Aorta (tissue), 5 donors: ENCODE measurements at regions not wholly inside any gene's neighbourhood (a gene's known extent, or its start where the extent isn't known, plus 50 kb on each side); places are given as distances from the start of the nearest gene placed in this dataset.

Source experiments
- ATAC-seq: fragments of 200-7000 bp; cut with Tn5 transposase; one replicate; pipeline ENCODE4 v1.9.1; 2022; ENCODE audit warnings: moderate library complexity; ENCODE audit not compliant: low FRiP score
- DNase-seq, 2 donors: peaks; one replicate each; pipeline ENCODE4 v3.0.0-alpha.2; 2020
- H3K27ac ChIP-seq, 2 donors: one replicate each; pipeline ENCODE4 v1.5.1; 2013; ENCODE audit warnings: low read length in 2 of 2, mild to moderate bottlenecking in 2 of 2, moderate library complexity in 2 of 2, control low read depth in 1 of 2, inconsistent platforms in 1 of 2, low read depth in 1 of 2
- H3K27me3 ChIP-seq, 2 donors: one replicate each; pipeline ENCODE4 v1.6.1; 2013; ENCODE audit warnings: control low read depth in 1 of 2, low read length in 1 of 2, mild to moderate bottlenecking in 1 of 2, moderate library complexity in 1 of 2; ENCODE audit not compliant: insufficient read depth in 2 of 2, control insufficient read depth in 1 of 2
- H3K36me3 ChIP-seq, 2 donors: one replicate each; pipeline ENCODE4 v1.6.1; 2013; ENCODE audit warnings: control low read depth in 1 of 2, low read length in 1 of 2, mild to moderate bottlenecking in 1 of 2; ENCODE audit not compliant: insufficient read depth in 2 of 2, control insufficient read depth in 1 of 2
- H3K4me1 ChIP-seq, 2 donors: one replicate each; pipeline ENCODE4 v1.6.1; 2013; ENCODE audit warnings: low read length in 2 of 2, control low read depth in 1 of 2, mild to moderate bottlenecking in 1 of 2, moderate library complexity in 1 of 2; ENCODE audit not compliant: insufficient read depth in 2 of 2, control insufficient read depth in 1 of 2
- H3K4me3 ChIP-seq, 2 donors: one replicate each; pipeline ENCODE4 v1.5.1; 2013; ENCODE audit warnings: low read length in 2 of 2, control low read depth in 1 of 2, mild to moderate bottlenecking in 1 of 2
- H3K9me3 ChIP-seq: one replicate; pipeline ENCODE4 v1.6.1; 2013; ENCODE audit warnings: mild to moderate bottlenecking, low read length; ENCODE audit not compliant: control insufficient read depth
- WGBS, 2 donors: extraction: QIAGEN DNeasy Blood & Tissue Kit; methylation state at CpG; one replicate each; pipeline ENCODE4 v1.1.7; 2013; 5-methylcytosine and 5-hydroxymethylcytosine counted together
- intact Hi-C, 2 donors: fragments of 100-400 bp; cut with DNase I; formaldehyde crosslinking; loops; one replicate each; pipeline versions ENCODE4 v1.14.2 to v1.15.0; 2022
- donor health status: healthy with polysubstance abuse.
- donor health status: Bipolar disorder and iron deficiency.
- donor health status: DM: no; HTN: no; CAD: no.
- donor health status: DM: no; HTN: no; CAD: no.
- donor health status: DM: yes; HTN: yes; CAD: no.

DNA sequence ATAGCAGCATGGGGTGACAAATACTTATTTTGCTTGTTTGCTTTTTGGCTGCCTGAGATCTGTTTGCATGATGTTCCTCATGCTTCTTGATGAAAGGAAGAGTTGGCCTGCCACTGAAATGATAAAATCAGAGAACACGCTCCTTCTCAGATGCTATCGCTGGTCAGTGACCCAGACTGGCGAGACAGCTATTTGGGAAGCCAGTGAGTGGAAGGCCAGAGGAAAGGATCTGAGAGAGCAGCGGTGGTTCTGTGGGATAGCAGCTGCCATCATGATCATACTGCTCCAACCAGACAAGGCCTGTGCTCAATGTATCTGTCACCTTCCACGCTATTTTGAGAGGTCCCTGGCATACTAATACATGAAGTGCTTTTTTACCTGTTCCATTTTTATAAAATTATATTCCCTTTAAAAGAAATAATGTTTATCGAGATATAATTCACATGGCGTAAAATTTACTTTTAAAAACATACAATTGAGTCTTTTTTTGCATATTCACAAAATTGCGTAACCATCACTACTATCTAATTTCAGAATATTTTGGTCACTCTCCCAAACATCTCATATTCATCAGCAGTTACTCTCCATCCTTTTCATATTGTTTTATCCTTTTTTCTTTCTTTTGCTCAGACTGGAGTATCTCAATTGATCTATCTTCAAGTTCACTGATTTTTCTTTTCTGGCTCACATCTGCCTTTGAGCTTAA is 695.1 kb downstream of the TNS3 start:
- intact Hi-C loops = no loop called here
- 73 to 76% methylated on average over 8 of the region's 8 CpGs for WGBS, 2 donors

DNA sequence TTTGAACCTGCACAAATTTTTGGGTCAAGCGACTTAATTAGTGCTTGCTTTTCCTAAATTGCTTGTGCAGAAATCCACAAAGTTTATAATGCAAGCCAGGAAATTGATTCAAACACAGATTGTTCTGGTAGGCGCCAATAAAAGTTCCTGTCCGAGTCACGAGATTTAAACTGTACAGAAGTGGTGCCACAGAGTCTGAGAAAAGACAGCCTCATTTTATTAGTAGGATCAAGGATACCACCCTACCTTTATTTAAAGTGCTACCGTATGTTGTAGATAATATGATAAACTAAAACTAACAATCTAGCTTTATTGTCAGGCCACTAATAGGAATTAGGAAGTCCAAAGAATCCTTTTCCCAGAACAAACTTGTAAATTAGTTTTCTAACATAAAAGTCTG is 696.7 kb downstream of the TNS3 start:
- DNase-seq (no peak), ATAC-seq (no peak)
- H3K36me3 ChIP-seq = no peaks in the 10 kb centered on the region
- no peaks in the 10 kb centered on the region for H3K4me1 ChIP-seq
- no peak overlapping the region for H3K27ac ChIP-seq
- H3K4me3 ChIP-seq = no peak overlapping the region
- peaks cover 5% of the 10 kb centered on the region for H3K9me3 ChIP-seq
- H3K27me3 ChIP-seq = no peaks in the 10 kb centered on the region
- intact Hi-C loops = no loop called here
- WGBS, 2 donors = 73 to 81% methylated on average over 5 of the region's 5 CpGs

More for the DNA sequence above, 695.1 kb downstream of the TNS3 start:
- ATAC-seq (no peak), DNase-seq (no peak)
- Histone ChIP-seq H3K9me3 (peaks cover 7% of the 10 kb centered on the region), H3K4me1 (no peaks in the 10 kb centered on the region), H3K36me3 (no peaks in the 10 kb centered on the region), H3K27ac (no peak overlapping the region), H3K4me3 (no peak overlapping the region), H3K27me3 (no peaks in the 10 kb centered on the region)

DNA sequence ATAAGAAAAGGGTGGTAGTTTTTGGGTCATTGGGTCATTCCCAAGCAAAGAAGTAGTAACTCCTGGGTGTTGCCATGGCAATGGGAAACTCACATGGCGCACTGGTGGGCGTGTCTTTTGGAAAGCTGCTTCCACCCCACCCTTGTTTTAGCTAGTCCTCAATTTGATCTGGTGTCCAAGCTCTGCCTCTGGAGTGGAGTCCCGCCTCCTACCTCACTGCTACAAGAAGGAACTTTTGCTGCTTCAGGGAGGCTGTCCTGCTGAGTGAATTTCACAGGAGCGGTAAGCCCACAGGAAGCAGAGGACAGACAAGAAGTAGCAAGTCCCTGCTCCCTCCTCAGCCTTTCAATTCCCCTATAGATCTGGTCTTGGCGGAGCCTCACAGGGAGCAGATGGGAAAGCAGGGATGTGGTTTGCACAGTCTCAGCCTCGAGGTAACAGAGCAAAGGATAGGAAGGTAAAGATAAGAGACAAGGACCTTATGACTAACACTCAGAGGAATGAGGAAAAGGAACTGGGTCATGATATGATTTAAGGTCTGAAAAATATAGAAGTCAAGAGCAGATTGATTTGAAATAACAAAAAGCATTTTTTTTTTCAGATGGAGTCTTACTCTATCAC is 700.3 kb downstream of the TNS3 start:
- Histone ChIP-seq H3K9me3 (peaks cover 3% of the 10 kb centered on the region), H3K27ac (no peak overlapping the region), H3K4me1 (no peaks in the 10 kb centered on the region), H3K27me3 (no peaks in the 10 kb centered on the region), H3K4me3 (no peak overlapping the region), H3K36me3 (no peaks in the 10 kb centered on the region)
- WGBS, 2 donors = 80 to 88% methylated on average over 6 of the region's 6 CpGs
- no peak for DNase-seq
- intact Hi-C loops = no loop called here
- no peak for ATAC-seq

GRCh38 chr7:46880508-46881196 is 701.3 kb downstream of the TNS3 start:
- H3K27me3 ChIP-seq = no peaks in the 10 kb centered on the region
- no peak overlapping the region for H3K4me3 ChIP-seq
- 71 to 78% methylated on average over 7 of the region's 7 CpGs for WGBS, 2 donors

GRCh38 chr7:46879783-46880182 is 702.1 kb downstream of the TNS3 start:
- no peak for ATAC-seq
- H3K4me3 ChIP-seq = no peak overlapping the region
- 39 to 46% methylated on average over 2 of the region's 2 CpGs for WGBS, 2 donors

More at GRCh38 chr7:46880508-46881196, 701.3 kb downstream of the TNS3 start:
- ATAC-seq = no peak
- no peak for DNase-seq
- H3K27ac ChIP-seq = no peak overlapping the region
- no peaks in the 10 kb centered on the region for H3K36me3 ChIP-seq
- no peaks in the 10 kb centered on the region for H3K9me3 ChIP-seq
- H3K4me1 ChIP-seq = no peaks in the 10 kb centered on the region
- intact Hi-C loops = no loop called here

GRCh38 chr7:46871516-46871915 is 710.4 kb downstream of the TNS3 start:
- H3K4me3 ChIP-seq = no peak overlapping the region
- WGBS, 2 donors = 84 to 86% methylated on average over 4 of the region's 4 CpGs
- H3K36me3 ChIP-seq = no peaks in the 10 kb centered on the region
- no peak overlapping the region for H3K27ac ChIP-seq
- ATAC-seq (no peak), DNase-seq (no peak)
- intact Hi-C loops = no loop called here
- no peaks in the 10 kb centered on the region for H3K4me1 ChIP-seq
- no peaks in the 10 kb centered on the region for H3K9me3 ChIP-seq
- H3K27me3 ChIP-seq = no peaks in the 10 kb centered on the region

More at GRCh38 chr7:46879783-46880182, 702.1 kb downstream of the TNS3 start:
- H3K36me3 ChIP-seq = no peaks in the 10 kb centered on the region
- no peaks in the 10 kb centered on the region for H3K27me3 ChIP-seq
- DNase-seq = no peak
- no peaks in the 10 kb centered on the region for H3K9me3 ChIP-seq
- no peak overlapping the region for H3K27ac ChIP-seq
- intact Hi-C loops = no loop called here
- H3K4me1 ChIP-seq = no peaks in the 10 kb centered on the region

DNA sequence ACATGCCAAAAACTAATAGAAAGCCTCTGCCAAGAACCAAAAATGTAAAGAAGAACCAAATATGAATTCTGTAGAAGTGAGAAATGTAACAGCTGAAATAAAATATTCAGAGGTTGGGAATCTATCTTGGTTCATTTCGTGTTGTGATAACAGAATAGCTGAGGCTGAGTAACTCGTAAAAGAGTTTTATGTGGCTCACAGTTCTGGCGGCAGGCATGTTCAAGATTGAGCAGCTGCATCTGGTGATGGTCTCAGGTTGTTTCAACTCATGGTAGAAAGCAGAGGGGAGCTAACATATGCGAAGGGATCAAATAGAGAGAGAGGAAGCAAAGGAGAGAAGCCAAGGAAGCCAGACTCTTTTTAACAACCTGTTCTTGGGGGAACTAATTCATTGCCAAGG is 717.2 kb downstream of the TNS3 start:
- Histone ChIP-seq H3K27ac (no peak overlapping the region), H3K27me3 (no peaks in the 10 kb centered on the region), H3K9me3 (no peaks in the 10 kb centered on the region), H3K4me1 (no peaks in the 10 kb centered on the region), H3K36me3 (no peaks in the 10 kb centered on the region), H3K4me3 (no peak overlapping the region)
- no peak for ATAC-seq
- DNase-seq = no peak
- 58 to 61% methylated on average over 4 of the region's 4 CpGs for WGBS, 2 donors
- intact Hi-C loops = no loop called here

- intact Hi-C loops = no loop called here
- WGBS, 2 donors = 66 to 68% methylated on average over 6 of the region's 6 CpGs
- DNase-seq = no peak
- Histone ChIP-seq H3K36me3 (no peaks in the 10 kb centered on the region), H3K27me3 (no peaks in the 10 kb centered on the region), H3K27ac (no peak overlapping the region), H3K4me3 (no peak overlapping the region), H3K9me3 (no peaks in the 10 kb centered on the region), H3K4me1 (peaks cover 0 to 2% of the 10 kb centered on the region in 2 donors)
- ATAC-seq = no peak
Observed at GRCh38 chr7:46859963-46860475, 721.9 kb downstream of the TNS3 start.
